ENCODE measurements at regions not wholly inside any gene's neighbourhood (a gene's known extent, or its start where the extent isn't known, plus 50 kb on each side); places are given as distances from the start of the nearest gene placed in this dataset.

- TF ChIP-seq CTCF (IDR thresholded peaks at IDR 0.05): no peak
- no peak for TF ChIP-seq POLR2A (IDR thresholded peaks at IDR 0.05)
These were observed 65.5 kb downstream of the BBS10 start for GRCh38 chr12:76282744-76283143.

Data from uterus (tissue), 2 donors.